H9 (cell line): ENCODE measurements at regions not wholly inside any gene's neighbourhood (a gene's known extent, or its start where the extent isn't known, plus 50 kb on each side); places are given as distances from the start of the nearest gene placed in this dataset.

Source experiments
- DNase-seq: peaks from one replicate; pipeline ENCODE4 v3.0.0-alpha.2; 2017
- H2AFZ ChIP-seq: one replicate; pipeline ENCODE4 v1.6.1; 2013; ENCODE audit warnings: mild to moderate bottlenecking, low read length, control low read depth, moderate library complexity
- H2AK5ac ChIP-seq: 2 replicates; pipeline ENCODE4 v1.6.1; 2013; ENCODE audit warnings: low read length, control low read depth, mixed read lengths; ENCODE audit not compliant: insufficient read length
- H2BK120ac ChIP-seq: one replicate; pipeline ENCODE4 v1.6.1; 2013; ENCODE audit warnings: low read depth, mild to moderate bottlenecking, low read length, control low read depth, inconsistent platforms; ENCODE audit not compliant: poor library complexity, severe bottlenecking
- H2BK12ac ChIP-seq: 2 replicates; pipeline ENCODE4 v1.6.1; 2013; ENCODE audit warnings: low read length, control low read depth, mixed read lengths, low read depth; ENCODE audit not compliant: insufficient read length
- H2BK15ac ChIP-seq: 2 replicates; pipeline ENCODE4 v1.6.1; 2013; ENCODE audit warnings: low read depth, low read length, control low read depth
- H2BK20ac ChIP-seq: one replicate; pipeline ENCODE4 v1.6.1; 2013; ENCODE audit warnings: low read depth, mild to moderate bottlenecking, low read length, control low read depth, inconsistent platforms; ENCODE audit not compliant: poor library complexity, severe bottlenecking
- H2BK5ac ChIP-seq: 2 replicates; pipeline ENCODE4 v1.6.1; 2013; ENCODE audit warnings: low read length, control low read depth, mixed read lengths; ENCODE audit not compliant: insufficient read length
- H3K14ac ChIP-seq: 2 replicates; pipeline ENCODE4 v1.6.1; 2013; ENCODE audit warnings: low read length, control low read depth; ENCODE audit not compliant: insufficient read depth
- H3K18ac ChIP-seq: 2 replicates; pipeline ENCODE4 v1.6.1; 2013; ENCODE audit warnings: low read depth, mild to moderate bottlenecking, mixed read lengths, low read length, control low read depth; ENCODE audit not compliant: insufficient read length
- H3K23ac ChIP-seq: 2 replicates; pipeline ENCODE4 v1.6.1; 2013; ENCODE audit warnings: low read length, control low read depth, mixed read lengths, low read depth; ENCODE audit not compliant: insufficient read length
- H3K23me2 ChIP-seq: 2 replicates; pipeline ENCODE4 v1.6.1; 2013; ENCODE audit warnings: low read depth, mild to moderate bottlenecking, mixed read lengths, low read length, control low read depth; ENCODE audit not compliant: insufficient read length, poor library complexity, severe bottlenecking
- H3K27ac ChIP-seq: 2 replicates; pipeline ENCODE4 v1.5.1; 2013; ENCODE audit warnings: low read length, control low read depth, mixed read lengths, low read depth; ENCODE audit not compliant: insufficient read length
- H3K27me3 ChIP-seq: 2 replicates; pipeline ENCODE4 v1.6.1; 2013; ENCODE audit warnings: low read length, control low read depth, inconsistent platforms; ENCODE audit not compliant: insufficient read depth
- H3K4ac ChIP-seq: 2 replicates; pipeline ENCODE4 v1.6.1; 2013; ENCODE audit warnings: low read depth, mild to moderate bottlenecking, control low read depth, inconsistent platforms, low read length, moderate library complexity
- H3K4me1 ChIP-seq: 2 replicates; pipeline ENCODE4 v1.6.1; 2013; ENCODE audit warnings: low read length, control low read depth, inconsistent platforms; ENCODE audit not compliant: insufficient read depth
- H3K4me2 ChIP-seq: 2 replicates; pipeline ENCODE4 v1.6.1; 2013; ENCODE audit warnings: low read length, control low read depth, mixed read lengths; ENCODE audit not compliant: insufficient read length, insufficient read depth
- H3K56ac ChIP-seq: 2 replicates; pipeline ENCODE4 v1.6.1; 2013; ENCODE audit warnings: low read depth, mild to moderate bottlenecking, mixed read lengths, low read length, control low read depth; ENCODE audit not compliant: insufficient read length
- H3K79me1 ChIP-seq: 2 replicates; pipeline ENCODE4 v1.6.1; 2013; ENCODE audit warnings: low read depth, mild to moderate bottlenecking, moderate library complexity, low read length, control low read depth, inconsistent platforms; ENCODE audit not compliant: insufficient read depth, poor library complexity, severe bottlenecking
- H3K79me2 ChIP-seq: 2 replicates; pipeline ENCODE4 v1.6.1; 2013; ENCODE audit warnings: low read length, control low read depth, inconsistent platforms; ENCODE audit not compliant: insufficient read depth
- H3K9ac ChIP-seq: 2 replicates; pipeline ENCODE4 v1.6.1; 2013; ENCODE audit warnings: low read length, control low read depth, mixed read lengths; ENCODE audit not compliant: insufficient read length; ENCODE audit errors: extremely low read depth
- H3K9me3 ChIP-seq: one replicate; pipeline ENCODE4 v1.6.1; 2013; ENCODE audit warnings: low read depth, low read length, inconsistent platforms; ENCODE audit not compliant: control insufficient read depth
- H3T11ph ChIP-seq: one replicate; pipeline ENCODE4 v1.6.1; 2013; ENCODE audit warnings: mild to moderate bottlenecking, low read length, control low read depth, inconsistent platforms
- H4K20me1 ChIP-seq: one replicate; pipeline ENCODE4 v1.6.1; 2013; ENCODE audit not compliant: control insufficient read depth, insufficient read length, insufficient read depth
- H4K5ac ChIP-seq: 2 replicates; pipeline ENCODE4 v1.6.1; 2013; ENCODE audit warnings: low read depth, mild to moderate bottlenecking, mixed read lengths, low read length, control low read depth; ENCODE audit not compliant: insufficient read length
- H4K8ac ChIP-seq: replicated peaks from 2 replicates; pipeline ENCODE4 v1.6.1; 2013; ENCODE audit warnings: low read length, control low read depth, mixed read lengths, low read depth; ENCODE audit not compliant: insufficient read length
- H4K91ac ChIP-seq: 2 replicates; pipeline ENCODE4 v1.6.1; 2013; ENCODE audit warnings: low read depth, mild to moderate bottlenecking, moderate library complexity, mixed read lengths, low read length, control low read depth; ENCODE audit not compliant: insufficient read length
- H3K27ac Mint-ChIP-seq, 3 experiments: 2 replicates in 2 of 3; 3 replicates in 1 of 3; pipeline ENCODE4 v1.8.0; 2020 to 2021; ENCODE audit warnings: mixed read lengths in 3 of 3, mild to moderate bottlenecking in 1 of 3, moderate library complexity in 1 of 3
- H3K27me3 Mint-ChIP-seq: 2 replicates; pipeline ENCODE4 v1.8.0; 2021; ENCODE audit warnings: low read depth, mild to moderate bottlenecking, moderate library complexity, mixed read lengths
- H3K36me3 Mint-ChIP-seq, 3 experiments: 2 replicates in 2 of 3; 3 replicates in 1 of 3; pipeline ENCODE4 v1.8.0; 2020 to 2021; ENCODE audit warnings: low read depth in 3 of 3, mixed read lengths in 3 of 3; ENCODE audit not compliant: insufficient read depth in 1 of 3
- H3K4me1 Mint-ChIP-seq, 2 experiments: 2 replicates each; pipeline ENCODE4 v1.8.0; 2020; ENCODE audit warnings: mixed read lengths in 2 of 2
- H3K4me3 Mint-ChIP-seq, 2 experiments: 2 replicates in 1 of 2; 3 replicates in 1 of 2; pipeline ENCODE4 v1.8.0; 2020 to 2021; ENCODE audit warnings: mild to moderate bottlenecking in 2 of 2, mixed read lengths in 2 of 2, moderate library complexity in 1 of 2
- H3K9me3 Mint-ChIP-seq, 2 experiments: 2 replicates in 1 of 2; 3 replicates in 1 of 2; pipeline ENCODE4 v1.8.0; 2020; ENCODE audit warnings: mild to moderate bottlenecking in 2 of 2, mixed read lengths in 2 of 2, moderate library complexity in 1 of 2
- CTCF ChIP-seq: fragments of 200-600 bp; sonication (generic); conservative IDR thresholded peaks from 3 replicates; pipeline ENCODE4 v1.8.0; 2021; ENCODE audit warnings: antibody characterized with exemption, mild to moderate bottlenecking
- WGBS: extraction: QIAGEN DNeasy Blood & Tissue Kit; methylation state at CpG from one replicate; pipeline ENCODE4 v1.1.7; 2013; ENCODE audit warnings: missing lambda C conversion rate, low lambda C conversion rate, mixed read lengths; ENCODE audit not compliant: insufficient read length; ENCODE audit errors: extremely low coverage; 5-methylcytosine and 5-hydroxymethylcytosine counted together

DNA sequence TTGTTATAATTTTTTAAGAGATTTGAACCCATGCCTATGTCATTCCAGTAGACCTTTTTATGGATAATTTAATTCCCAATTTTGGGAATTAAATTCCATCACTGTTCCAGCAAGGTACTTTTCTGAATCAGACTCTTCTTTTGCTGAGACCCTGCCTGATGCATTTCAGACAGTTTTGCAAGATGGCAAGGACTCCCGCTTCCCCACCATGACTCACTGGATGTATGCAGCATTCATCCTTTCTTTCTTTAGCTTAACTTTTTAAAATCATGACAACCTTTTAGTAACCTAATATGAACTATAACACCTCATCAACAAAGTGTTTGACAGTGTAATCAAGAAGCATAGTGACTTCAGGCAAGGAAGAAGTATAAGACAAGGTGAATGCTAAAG, 178.1 kb upstream of the LEF1 start:
- Histone ChIP-seq H3K4ac (no peak overlapping the region), H4K5ac (no peak overlapping the region), H3K9ac (no peak overlapping the region), H3T11ph (no peak overlapping the region), H3K4me2 (no peak overlapping the region), H4K91ac (no peak overlapping the region), H2BK15ac (no peak overlapping the region), H3K79me2 (no peaks in the 10 kb centered on the region), H3K23ac (no peak overlapping the region), H3K56ac (no peak overlapping the region), H3K79me1 (no peaks in the 10 kb centered on the region), H4K8ac (no peak overlapping the region), H2BK120ac (no peak overlapping the region), H3K18ac (no peak overlapping the region), H2BK12ac (no peak overlapping the region), H2AK5ac (no peak overlapping the region), H3K9me3 (no peaks in the 10 kb centered on the region), H3K27me3 (no peaks in the 10 kb centered on the region), H3K27ac (no peak overlapping the region), H2AFZ (no peak overlapping the region), H3K14ac (no peak overlapping the region), H2BK20ac (no peak overlapping the region), H3K4me1 (no peaks in the 10 kb centered on the region), H2BK5ac (no peak overlapping the region), H4K20me1 (no peaks in the 10 kb centered on the region), H3K23me2 (no peaks in the 10 kb centered on the region)
- H3K4me1 Mint-ChIP-seq, result no peaks in the 10 kb centered on the region
- no peak overlapping the region for H3K27ac Mint-ChIP-seq
- no peak for TF ChIP-seq CTCF
- H3K4me3 Mint-ChIP-seq, result no peak overlapping the region
- no peaks in the 10 kb centered on the region for H3K9me3 Mint-ChIP-seq
- no CpG with 5 or more reads among the region's 1 CpG for WGBS
- H3K27me3 Mint-ChIP-seq, result no peaks in the 10 kb centered on the region; the same call in 1 of the 2 replicates
- no peak for DNase-seq
- H3K36me3 Mint-ChIP-seq, result no peaks in the 10 kb centered on the region
